Epithelial cell of proximal tubule (primary cell): ENCODE measurements at regions not wholly inside any gene's neighbourhood (a gene's known extent, or its start where the extent isn't known, plus 50 kb on each side); places are given as distances from the start of the nearest gene placed in this dataset.
"Not testable (repeated sequence)": the region's sequence is repeated elsewhere in the genome, so short reads cannot be mapped to it uniquely, and the experiment has no call there.

Experiments
- DNase-seq: peaks from one replicate; pipeline ENCODE4 v3.0.0-alpha.2; 2011; ENCODE audit warnings: low read depth
- H3K4me3 ChIP-seq: 2 replicates; pipeline ENCODE4 v1.5.1; 2011; ENCODE audit warnings: low read depth, mild to moderate bottlenecking, low read length
- CTCF ChIP-seq: conservative IDR thresholded peaks from 2 replicates; pipeline ENCODE4 v1.5.1; 2012; ENCODE audit warnings: low read depth, mild to moderate bottlenecking, low read length

DNA sequence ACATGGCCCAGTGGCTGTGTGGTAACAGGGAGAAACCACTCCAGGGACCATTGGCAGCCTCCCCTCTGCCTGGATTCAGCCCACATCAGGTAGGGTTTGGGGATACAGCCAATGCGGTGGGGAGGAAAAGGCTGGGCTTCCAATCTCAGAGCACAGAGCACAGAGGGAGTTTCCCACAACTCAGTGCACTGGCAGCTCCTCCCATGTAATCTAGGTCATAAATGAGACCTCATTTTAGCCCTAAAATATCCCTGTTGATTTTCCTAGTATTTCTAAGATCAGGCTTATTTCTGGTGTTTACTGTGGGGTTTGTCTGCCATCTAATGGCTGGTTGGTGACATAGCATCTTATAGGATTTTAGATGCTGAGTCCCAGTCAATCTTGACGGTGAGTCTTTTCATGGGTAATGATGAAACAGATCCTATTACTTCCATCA, 462.8 kb downstream of the RPIA start:
- not testable (repeated sequence) for DNase-seq, H3K4me3 ChIP-seq
- TF ChIP-seq CTCF, result peak; percentile 22

DNA sequence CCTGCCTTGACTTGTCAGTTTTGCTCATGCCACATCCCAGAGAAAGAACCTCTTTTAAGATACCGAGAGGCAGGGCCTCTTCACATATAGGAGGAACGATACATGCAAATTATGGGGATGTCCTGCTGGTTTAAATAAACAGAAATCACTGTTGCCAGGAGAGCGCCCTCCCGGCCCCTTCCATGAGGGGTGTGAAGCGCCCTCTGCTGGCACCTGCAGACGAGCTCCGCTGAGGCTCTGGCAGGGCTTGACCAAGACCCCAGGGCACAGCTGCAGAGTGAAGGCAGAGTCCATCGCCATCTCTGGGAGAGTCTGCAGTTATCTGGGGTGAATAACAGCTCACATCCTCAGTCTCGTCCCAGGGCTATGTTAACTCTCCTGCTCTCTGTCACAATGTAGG, 468.8 kb downstream of the RPIA start:
- not testable (repeated sequence) for DNase-seq, H3K4me3 ChIP-seq
- TF ChIP-seq CTCF, result peak; percentile 28

GRCh38 chr2:89161626-89162025, 470.2 kb downstream of the RPIA start:
- not testable (repeated sequence) for DNase-seq, H3K4me3 ChIP-seq

DNA sequence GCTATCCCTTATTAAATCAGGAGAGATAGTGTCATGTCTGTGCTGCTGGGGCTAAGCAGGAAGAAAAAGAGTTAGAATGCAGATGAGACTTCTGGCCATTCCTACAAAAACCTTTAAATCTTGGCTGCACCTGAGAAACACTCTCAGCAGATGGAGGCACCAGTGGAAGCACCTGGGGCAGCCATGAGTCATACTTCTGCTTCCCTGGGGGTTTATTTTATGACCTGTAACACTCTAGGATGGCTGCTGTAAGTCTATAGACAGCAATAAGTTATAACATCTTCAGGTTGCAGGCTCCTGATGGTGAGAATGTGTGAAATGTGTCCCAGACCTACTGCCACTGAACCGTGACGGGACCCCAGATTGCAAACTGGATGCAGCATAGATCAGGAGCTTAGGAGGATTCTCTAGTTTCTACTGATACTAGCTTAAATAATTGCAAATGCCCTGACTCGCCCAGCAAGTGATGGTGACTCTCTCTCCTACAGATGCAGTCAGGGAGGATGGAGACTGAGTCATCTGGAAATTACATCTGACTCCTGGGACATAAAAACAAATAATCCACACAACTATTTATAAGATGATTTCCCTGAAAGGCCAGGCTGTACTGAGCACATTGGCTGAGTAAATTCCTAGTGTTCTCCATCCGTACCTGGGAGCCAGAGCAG, 479.2 kb downstream of the RPIA start:
- not testable (repeated sequence) for DNase-seq, H3K4me3 ChIP-seq

DNA sequence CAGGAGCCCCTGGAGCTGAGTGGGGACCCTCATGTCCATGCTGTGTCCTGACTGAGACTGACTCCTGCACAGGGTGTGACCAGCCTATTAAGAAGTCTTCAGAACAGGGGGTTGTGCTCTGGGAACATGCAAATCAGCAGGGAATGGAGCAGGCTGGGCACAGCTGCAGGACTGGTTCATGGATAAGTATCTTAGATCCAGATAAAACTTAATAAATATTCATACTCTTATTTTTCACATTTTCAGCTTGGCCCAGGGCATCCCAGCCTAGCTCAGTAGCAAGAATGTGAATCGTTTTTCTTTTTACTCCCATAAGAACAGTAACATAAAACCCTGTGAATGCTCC, 479.7 kb downstream of the RPIA start:
- DNase-seq, H3K4me3 ChIP-seq: not testable (repeated sequence)

DNA sequence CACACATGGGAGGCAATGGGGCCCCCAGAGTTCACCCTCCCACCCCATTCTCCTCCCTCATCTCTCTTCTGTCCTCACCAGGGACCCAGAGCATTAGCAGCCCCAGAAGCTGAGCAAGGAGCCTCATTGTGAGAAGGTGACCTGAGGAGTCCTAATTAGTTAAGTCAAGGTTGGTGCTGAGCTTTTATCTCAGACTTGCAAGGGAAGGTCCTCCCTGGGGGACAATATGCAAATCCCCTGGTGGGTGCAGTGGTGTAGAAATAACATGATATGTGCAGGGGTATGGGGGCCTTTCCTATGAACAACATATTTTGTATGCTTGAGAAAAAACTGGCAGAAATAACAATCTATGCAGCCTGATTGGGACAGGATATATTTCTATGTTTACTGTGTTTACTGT, 485.5 kb downstream of the RPIA start:
- not testable (repeated sequence) for DNase-seq, H3K4me3 ChIP-seq

DNA sequence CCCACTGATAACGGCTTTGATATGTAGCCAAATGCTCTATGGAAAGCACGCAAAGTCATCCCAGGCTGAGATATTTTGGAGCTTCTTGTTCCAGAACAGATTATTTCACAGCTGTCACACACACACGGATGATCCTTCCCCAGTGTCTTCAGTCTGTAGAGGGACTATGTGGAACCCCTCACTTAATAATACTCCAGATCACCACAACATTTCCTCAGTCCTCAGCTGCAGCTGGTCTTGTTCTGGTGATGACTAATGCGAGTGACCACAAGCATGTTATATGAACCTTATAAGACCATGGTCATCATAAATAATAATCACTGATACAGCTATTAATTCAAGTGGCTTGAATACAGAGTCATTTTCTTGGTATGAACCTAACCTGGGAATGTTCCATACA, 490.7 kb downstream of the RPIA start:
- DNase-seq, result not testable (repeated sequence)

DNA sequence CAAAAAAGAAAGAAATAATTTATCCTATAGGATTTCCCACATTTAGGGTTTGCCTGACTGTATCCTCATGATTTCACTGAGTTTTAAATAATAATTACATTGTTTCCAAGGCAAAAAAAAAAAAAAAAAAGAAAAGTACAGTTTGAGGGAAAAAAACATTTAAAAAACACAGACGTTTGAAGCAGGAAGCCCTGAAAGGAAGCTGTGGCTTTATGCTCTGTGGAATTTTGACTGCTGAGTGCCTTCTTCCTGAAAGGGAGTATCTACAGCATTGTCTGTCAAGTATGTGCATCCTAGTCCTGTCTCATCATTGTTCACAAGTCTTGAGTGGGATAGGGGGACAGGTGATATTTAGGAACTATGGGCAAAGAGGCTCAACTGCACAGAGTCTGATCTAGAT, 493.3 kb downstream of the RPIA start:
- not testable (repeated sequence) for H3K4me3 ChIP-seq, DNase-seq

More for the DNA sequence above, 490.7 kb downstream of the RPIA start:
- H3K4me3 ChIP-seq, result not testable (repeated sequence)

DNA sequence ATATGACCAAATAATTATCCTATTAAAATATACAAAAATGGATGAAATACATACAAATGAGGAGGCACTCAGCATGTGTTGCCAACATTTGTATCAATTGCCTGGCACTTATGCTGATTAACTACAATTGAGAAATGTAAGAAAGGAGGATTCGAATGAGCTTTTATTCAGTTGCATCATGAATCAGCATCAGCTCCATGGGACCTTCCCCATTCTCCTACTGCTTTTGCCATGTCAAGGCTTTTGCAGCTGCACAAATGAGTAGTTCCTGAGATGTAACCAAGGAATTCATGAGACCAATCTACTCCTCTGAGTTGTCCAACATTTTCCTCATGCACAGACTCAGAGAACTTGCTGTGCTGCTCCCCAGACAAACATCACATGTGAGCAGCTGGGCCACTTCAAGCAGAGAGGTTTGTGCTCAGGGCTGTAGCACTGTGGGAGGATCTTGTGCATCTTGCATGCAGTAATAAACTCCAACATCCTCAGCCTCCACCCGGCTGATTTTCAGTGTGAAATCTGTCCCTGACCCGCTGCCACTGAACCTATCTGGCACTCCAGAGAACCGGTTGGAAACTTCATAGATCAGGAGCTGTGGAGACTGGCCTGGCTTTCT, 504.3 kb downstream of the RPIA start:
- H3K4me3 ChIP-seq, DNase-seq: not testable (repeated sequence)

- H3K4me3 ChIP-seq, DNase-seq: not testable (repeated sequence)
Observed at GRCh38 chr2:89196719-89197118, 505.2 kb downstream of the RPIA start.

GRCh38 chr2:89198026-89198425, 506.6 kb downstream of the RPIA start:
- DNase-seq, result not testable (repeated sequence)

DNA sequence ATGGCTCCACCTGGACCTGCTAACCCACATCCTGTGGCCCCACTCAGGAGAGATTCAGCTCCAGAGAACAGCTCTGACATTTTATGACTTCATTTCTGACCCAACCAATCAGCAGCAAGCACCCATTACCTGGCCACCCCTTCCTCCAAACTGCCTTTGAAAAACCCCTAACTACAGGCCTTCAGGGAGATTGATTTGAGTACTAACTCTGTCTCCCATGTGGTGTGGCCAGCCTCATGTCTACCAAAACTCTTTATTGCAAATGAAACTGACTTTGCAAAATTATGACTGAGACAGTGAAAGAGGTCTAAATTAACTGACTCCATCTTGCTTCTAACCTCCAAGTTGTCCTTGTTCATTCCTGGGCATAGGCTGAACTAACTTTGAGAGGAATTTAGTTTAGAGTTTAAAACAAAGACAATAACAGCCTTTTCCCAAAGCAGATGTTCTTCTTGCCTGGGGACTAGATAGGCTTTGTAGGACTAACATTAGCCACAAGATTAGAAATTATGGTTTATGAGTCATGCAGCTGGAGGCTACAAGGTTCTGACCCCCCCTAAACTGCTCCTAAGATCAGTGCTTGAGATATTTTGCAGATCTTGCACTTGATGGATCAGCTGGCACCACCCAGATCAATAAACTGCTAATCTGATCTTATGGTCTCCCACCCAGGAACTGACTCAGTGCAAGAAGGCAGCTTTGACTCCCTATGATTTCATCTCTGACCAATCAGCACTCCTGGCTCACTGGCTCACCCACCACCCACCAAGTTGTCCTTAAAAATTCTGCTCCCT, 508.2 kb downstream of the RPIA start:
- not testable (repeated sequence) for H3K4me3 ChIP-seq, DNase-seq

More at GRCh38 chr2:89198026-89198425, 506.6 kb downstream of the RPIA start:
- not testable (repeated sequence) for H3K4me3 ChIP-seq

DNA sequence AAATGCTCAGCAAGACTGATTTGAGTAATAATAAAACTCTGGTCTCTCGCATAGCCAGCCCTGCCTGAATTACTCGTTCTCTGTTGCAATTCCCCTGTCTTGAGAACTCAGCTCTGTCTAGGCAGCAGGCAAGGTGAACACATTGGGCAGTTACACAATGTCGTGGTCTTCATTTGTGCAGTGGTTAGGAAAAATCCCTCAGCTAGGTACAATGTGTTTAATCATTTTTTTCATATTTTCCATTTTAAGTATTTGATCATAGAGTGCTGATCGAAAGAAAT, 508.7 kb downstream of the RPIA start:
- not testable (repeated sequence) for H3K4me3 ChIP-seq, DNase-seq

- DNase-seq, H3K4me3 ChIP-seq: not testable (repeated sequence)
Observed at GRCh38 chr2:89202518-89202917, 511.0 kb downstream of the RPIA start.
